K562 (cell line): ENCODE measurements at regions not wholly inside any gene's neighbourhood (a gene's known extent, or its start where the extent isn't known, plus 50 kb on each side); places are given as distances from the start of the nearest gene placed in this dataset.

ENCODE experiments used
- FOS ChIP-seq: IDR thresholded peaks from 3 replicates; pipeline ENCODE4 v1.6.1; 2011; ENCODE audit not compliant: insufficient read length; ENCODE audit errors: extremely low read depth
- FOXK2 ChIP-seq, 2 experiments: fragments of 450-650 bp; IDR thresholded peaks in 1 of 2; conservative IDR thresholded peaks in 1 of 2; 2 replicates each; pipeline ENCODE4 v1.6.1; 2016; ENCODE audit warnings: low read depth in 2 of 2, mild to moderate bottlenecking in 1 of 2
- NFIC ChIP-seq: fragments of 450-650 bp; IDR thresholded peaks from 2 replicates; pipeline ENCODE4 v1.6.1; 2017; ENCODE audit warnings: mild to moderate bottlenecking, inconsistent platforms
- PHB2 ChIP-seq: fragments of 450-650 bp; IDR thresholded peaks from 2 replicates; pipeline ENCODE4 v1.6.1; 2017; ENCODE audit warnings: low read depth
- POLR2A ChIP-seq: fragments of 450-650 bp; conservative IDR thresholded peaks from 2 replicates; pipeline ENCODE4 v1.6.1; 2016
- SREBF1 ChIP-seq: fragments of 150-350 bp; IDR thresholded peaks from 2 replicates; pipeline ENCODE4 v1.6.1; 2014; ENCODE audit warnings: antibody characterized with exemption, low read depth, low read length, borderline replicate concordance
- ZNF121 ChIP-seq: sonication (generic); formaldehyde crosslinking; conservative IDR thresholded peaks from 2 replicates; pipeline ENCODE4 v1.8.0; 2022; ENCODE audit warnings: missing genetic modification reagents
- ZNF23 ChIP-seq: fragments of 250-450 bp; sonication (Bioruptor Pico); IDR thresholded peaks from 2 replicates; pipeline ENCODE4 v1.4.0; 2020; ENCODE audit warnings: mild to moderate bottlenecking
- ZNF384 ChIP-seq: IDR thresholded peaks from 2 replicates; pipeline ENCODE4 v1.6.1; 2012; ENCODE audit warnings: low read depth, low read length, improper control_type of control experiment
- TF ChIP-seq, protein P1 (sequence below), 3 experiments: IDR thresholded peaks in 2 of 3; conservative IDR thresholded peaks in 1 of 3; 2 replicates each; pipeline ENCODE4 v1.5.1; 2011 to 2012; ENCODE audit warnings: low read length in 3 of 3, mild to moderate bottlenecking in 3 of 3, control low read depth in 2 of 3, improper control_type of control experiment in 1 of 3, inconsistent platforms in 1 of 3, low read depth in 1 of 3, mixed read lengths in 1 of 3, moderate library complexity in 1 of 3; ENCODE audit not compliant: insufficient read depth in 2 of 3
- TF ChIP-seq, protein P2 (sequence below): fragments of 450-650 bp; formaldehyde crosslinking; conservative IDR thresholded peaks from 2 replicates; pipeline ENCODE4 v1.4.0; 2022; ENCODE audit warnings: mild to moderate bottlenecking, missing genetic modification characterization
- TF ChIP-seq, protein P3 (sequence below), 2 experiments: fragments of 450-650 bp; IDR thresholded peaks; 2 replicates each; pipeline ENCODE4 v1.6.1; 2016; ENCODE audit warnings: mild to moderate bottlenecking in 2 of 2, borderline replicate concordance in 1 of 2, low read depth in 1 of 2, moderate library complexity in 1 of 2

DNA sequence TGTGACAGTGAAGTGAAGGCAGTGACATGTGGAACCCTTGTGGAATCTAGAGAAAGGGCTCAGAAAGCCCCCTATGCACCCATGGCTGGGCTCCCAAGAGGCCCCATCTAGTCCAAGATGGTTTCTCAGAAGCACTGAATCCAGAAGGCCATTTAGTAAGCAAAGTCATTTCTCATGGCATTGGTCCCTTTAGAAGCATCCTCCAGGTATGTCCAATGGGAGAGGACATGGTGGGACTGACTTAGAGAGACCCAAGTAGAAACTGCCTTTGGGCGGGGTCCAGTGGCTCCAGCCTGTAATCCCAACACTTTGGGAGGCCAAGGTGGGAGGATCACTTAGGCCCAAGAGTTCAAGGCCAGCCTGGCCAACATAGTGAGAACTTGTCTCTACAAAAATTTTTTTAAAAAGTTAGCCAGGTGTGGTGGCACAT, 72.5 kb upstream of the RMDN2 start:
- TF ChIP-seq FOS (no peak), FOXK2 (conservative IDR thresholded peaks at IDR 0.05 in 1 of 2, IDR thresholded peaks at IDR 0.05 in 1 of 2; ENCODE audit: low read depth in 2 of 2) (no peak), PHB2 (no peak), NFIC (no peak), POLR2A (no peak), ZNF121 (no peak), ZNF384 (no peak), ZNF23 (no peak), SREBF1 (no peak)
- TF ChIP-seq, protein P1, sequence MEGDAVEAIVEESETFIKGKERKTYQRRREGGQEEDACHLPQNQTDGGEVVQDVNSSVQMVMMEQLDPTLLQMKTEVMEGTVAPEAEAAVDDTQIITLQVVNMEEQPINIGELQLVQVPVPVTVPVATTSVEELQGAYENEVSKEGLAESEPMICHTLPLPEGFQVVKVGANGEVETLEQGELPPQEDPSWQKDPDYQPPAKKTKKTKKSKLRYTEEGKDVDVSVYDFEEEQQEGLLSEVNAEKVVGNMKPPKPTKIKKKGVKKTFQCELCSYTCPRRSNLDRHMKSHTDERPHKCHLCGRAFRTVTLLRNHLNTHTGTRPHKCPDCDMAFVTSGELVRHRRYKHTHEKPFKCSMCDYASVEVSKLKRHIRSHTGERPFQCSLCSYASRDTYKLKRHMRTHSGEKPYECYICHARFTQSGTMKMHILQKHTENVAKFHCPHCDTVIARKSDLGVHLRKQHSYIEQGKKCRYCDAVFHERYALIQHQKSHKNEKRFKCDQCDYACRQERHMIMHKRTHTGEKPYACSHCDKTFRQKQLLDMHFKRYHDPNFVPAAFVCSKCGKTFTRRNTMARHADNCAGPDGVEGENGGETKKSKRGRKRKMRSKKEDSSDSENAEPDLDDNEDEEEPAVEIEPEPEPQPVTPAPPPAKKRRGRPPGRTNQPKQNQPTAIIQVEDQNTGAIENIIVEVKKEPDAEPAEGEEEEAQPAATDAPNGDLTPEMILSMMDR (IDR thresholded peaks at IDR 0.05 in 2 of 3, conservative IDR thresholded peaks at IDR 0.05 in 1 of 3; ENCODE audit: insufficient read depth in 2 of 3, low read depth in 1 of 3, low read length in 3 of 3), result no peak
- TF ChIP-seq, protein P2, sequence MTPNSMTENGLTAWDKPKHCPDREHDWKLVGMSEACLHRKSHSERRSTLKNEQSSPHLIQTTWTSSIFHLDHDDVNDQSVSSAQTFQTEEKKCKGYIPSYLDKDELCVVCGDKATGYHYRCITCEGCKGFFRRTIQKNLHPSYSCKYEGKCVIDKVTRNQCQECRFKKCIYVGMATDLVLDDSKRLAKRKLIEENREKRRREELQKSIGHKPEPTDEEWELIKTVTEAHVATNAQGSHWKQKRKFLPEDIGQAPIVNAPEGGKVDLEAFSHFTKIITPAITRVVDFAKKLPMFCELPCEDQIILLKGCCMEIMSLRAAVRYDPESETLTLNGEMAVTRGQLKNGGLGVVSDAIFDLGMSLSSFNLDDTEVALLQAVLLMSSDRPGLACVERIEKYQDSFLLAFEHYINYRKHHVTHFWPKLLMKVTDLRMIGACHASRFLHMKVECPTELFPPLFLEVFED (CRISPR knock-in tag), result no peak
- TF ChIP-seq, protein P3, sequence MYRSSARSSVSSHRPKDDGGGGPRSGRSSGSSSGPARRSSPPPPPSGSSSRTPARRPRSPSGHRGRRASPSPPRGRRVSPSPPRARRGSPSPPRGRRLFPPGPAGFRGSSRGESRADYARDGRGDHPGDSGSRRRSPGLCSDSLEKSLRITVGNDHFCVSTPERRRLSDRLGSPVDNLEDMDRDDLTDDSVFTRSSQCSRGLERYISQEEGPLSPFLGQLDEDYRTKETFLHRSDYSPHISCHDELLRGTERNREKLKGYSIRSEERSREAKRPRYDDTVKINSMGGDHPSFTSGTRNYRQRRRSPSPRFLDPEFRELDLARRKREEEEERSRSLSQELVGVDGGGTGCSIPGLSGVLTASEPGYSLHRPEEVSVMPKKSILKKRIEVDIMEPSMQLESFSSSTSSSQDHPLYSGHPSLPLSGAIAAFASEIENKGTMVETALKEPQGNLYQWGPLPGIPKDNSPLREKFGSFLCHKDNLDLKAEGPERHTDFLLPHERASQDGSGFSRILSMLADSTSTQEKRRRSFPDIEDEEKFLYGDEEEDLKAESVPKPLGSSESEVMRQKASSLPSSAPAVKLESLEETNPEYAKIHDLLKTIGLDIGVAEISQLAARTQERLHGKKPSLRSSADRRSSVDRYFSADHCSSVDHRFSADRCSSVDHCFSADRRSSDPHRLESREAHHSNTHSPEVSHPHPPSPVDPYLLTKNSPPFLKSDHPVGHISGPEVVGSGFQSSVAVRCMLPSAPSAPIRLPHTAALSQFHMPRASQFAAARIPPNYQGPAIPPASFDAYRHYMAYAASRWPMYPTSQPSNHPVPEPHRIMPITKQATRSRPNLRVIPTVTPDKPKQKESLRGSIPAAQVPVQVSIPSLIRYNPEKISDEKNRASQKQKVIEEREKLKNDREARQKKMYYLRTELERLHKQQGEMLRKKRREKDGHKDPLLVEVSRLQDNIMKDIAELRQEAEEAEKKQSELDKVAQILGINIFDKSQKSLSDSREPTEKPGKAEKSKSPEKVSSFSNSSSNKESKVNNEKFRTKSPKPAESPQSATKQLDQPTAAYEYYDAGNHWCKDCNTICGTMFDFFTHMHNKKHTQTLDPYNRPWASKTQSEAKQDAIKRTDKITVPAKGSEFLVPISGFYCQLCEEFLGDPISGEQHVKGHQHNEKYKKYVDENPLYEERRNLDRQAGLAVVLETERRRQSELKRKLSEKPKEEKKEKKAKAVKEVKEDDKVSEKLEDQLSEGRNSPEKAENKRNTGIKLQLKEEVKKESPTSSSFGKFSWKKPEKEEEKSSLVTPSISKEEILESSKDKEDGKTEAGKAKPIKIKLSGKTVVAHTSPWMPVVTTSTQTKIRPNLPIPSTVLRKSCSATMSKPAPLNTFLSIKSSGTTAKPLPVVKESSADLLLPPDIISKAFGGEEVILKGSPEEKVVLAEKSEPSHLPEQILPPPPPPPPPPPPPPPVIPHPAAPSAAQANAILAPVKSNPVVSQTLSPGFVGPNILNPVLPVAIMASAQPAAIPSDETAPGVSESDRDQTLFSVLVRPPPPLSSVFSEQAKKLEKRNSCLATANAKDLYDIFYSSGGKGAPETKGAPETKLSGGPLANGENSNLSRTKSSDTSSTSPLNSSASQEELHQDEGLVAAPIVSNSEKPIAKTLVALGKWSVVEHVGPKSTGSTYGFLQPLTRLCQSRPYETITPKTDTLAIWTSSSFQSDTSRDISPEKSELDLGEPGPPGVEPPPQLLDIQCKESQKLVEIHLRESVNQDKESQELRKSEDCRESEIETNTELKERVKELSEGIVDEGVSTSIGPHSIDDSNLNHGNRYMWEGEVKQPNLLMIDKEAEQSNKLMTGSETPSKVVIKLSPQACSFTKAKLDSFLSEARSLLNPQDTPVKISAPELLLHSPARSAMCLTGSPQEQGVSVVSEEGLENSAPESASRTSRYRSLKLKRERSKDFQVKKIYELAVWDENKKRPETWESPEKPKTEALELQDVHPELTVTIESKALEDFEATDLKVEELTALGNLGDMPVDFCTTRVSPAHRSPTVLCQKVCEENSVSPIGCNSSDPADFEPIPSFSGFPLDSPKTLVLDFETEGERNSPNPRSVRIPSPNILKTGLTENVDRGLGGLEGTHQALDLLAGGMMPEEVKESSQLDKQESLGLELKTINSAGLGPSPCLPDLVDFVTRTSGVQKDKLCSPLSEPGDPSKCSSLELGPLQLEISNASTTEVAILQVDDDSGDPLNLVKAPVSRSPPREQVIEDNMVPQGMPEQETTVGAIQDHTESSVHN (IDR thresholded peaks at IDR 0.05; ENCODE audit: borderline replicate concordance in 1 of 2, low read depth in 1 of 2), result no peak
